Central memory CD4-positive, alpha-beta T cell (primary cell): ENCODE measurements at regions not wholly inside any gene's neighbourhood (a gene's known extent, or its start where the extent isn't known, plus 50 kb on each side); places are given as distances from the start of the nearest gene placed in this dataset.
A peak's percentile ranks its signal among the peaks of the same experiment; 100 is the strongest.

Experiments
- DNase-seq: peaks from one replicate; pipeline ENCODE4 v3.0.0; 2022

GRCh38 chr13:73960474-73960873 lies 173.7 kb downstream of the KLF12 start:
- no peak for DNase-seq

DNA sequence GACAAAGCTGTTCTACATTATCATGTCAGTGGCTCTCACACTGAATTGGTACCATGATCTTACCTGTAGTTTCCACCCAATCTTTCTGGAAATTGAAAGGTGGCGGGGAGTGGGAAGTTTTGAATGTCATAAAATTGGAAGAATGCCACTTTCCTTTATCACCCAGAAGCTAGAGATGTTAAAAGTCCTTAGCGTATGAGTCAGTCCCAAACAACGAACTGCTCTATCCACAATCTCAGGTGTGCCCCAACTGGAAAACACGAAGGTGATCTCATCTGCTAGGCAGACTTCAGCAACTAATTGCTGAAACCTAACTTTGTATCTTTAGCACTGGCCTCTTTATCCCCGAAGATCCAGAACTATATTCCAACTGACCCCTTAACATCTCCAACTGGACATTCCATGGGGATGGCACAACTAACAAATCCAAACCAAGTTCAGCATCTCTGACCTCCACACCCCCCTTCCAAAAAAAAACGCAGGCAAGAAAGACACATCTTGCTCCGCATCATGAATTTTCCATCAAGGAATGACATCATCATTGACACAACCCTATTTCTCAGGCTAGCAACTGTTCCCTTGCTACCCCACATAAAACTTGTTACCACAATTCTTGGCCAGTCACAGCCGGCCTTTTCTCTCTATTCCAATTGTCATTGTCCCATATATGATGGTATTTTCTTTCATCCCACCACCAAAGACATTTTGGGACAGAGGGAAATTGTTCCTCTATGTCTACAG lies 175.4 kb downstream of the KLF12 start:
- DNase-seq = no peak

- DNase-seq = no peak
These were observed 176.3 kb downstream of the KLF12 start for GRCh38 chr13:73957889-73958288.

DNA sequence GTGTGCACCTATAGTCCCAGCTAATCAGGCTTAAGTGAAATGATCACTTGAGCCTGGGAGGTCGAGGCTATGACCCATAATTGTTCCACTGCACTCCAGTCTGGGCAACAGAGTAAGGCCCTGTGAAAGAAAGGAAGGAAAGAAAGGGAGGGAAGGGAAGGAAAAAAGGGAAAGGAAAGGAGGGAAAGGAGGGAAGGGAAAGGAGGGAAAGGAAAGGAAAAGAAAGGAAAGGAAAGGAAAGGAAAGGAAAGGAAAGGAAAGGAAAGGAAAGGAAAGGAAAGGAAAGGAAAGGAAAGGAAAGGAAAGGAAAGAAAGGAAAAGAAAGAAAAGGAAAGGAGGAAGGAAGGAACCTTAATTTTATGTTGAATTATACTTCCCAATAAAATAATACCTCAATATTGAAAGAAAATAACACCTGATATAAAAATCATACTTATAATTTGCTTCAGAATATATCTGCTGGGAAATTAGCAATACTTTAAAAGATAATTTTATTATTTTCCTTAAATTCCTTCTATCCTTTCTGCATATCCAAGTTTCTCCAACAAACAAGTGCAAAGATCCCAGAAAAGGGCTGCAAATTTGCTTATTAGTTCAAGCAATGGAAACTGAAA lies 177.3 kb downstream of the KLF12 start:
- no peak for DNase-seq

- no peak for DNase-seq
These were observed 178.2 kb downstream of the KLF12 start for GRCh38 chr13:73955977-73956500.

DNA sequence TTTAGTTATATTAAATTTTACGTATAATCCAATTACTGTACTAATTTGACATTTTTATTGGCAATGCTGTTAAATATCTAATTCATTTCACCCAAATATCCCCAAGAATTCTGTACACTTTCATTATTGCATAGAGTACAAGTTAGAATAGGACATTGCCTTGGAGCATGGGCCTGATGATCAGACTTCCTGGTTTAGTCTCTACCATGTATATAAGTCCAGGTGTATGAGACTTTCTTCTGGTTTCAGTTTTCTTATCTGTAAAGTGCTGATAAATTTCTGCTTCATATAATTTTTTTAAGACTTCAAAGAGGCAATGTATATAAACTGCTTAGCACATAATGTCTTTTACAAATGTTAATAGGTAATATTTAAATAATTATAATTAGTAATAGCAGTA lies 179.4 kb downstream of the KLF12 start:
- no peak for DNase-seq

GRCh38 chr13:73952648-73953047 lies 181.6 kb downstream of the KLF12 start:
- no peak for DNase-seq

- no peak for DNase-seq
These were observed 185.2 kb downstream of the KLF12 start for GRCh38 chr13:73948848-73949529.

- DNase-seq = no peak
These were observed 188.3 kb downstream of the KLF12 start for GRCh38 chr13:73945871-73946270.

DNA sequence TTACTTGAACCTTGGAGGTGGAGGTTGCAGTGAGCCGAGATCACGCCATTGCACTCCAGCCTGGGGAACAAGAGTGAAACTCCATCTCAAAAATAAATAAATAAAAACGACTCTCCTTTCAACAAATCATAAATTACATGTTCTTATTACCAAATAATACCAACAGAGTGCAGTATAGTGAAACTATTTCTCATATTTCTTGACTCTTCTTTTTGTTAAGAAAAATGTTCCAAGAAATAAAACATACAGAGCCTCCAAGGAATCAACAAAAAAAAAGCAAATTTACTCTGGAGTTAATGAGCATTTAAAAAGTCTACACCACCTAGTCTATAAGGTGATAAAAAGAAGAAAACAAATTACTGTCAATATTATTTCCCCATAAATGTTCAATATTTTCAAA lies 188.8 kb downstream of the KLF12 start:
- DNase-seq = no peak

DNA sequence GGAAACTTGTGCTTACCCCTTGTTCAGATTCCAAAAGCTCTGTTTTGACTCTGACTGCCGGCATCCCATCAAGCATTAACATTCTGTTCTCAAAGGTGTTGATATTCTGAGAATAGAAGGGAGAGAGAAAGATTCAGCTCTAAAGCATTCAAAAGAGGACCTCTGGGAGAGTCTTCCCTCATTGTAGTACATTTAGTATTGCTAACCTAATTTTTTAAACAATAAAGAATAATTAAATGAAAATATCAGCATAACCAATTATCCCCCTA lies 190.3 kb downstream of the KLF12 start:
- no peak for DNase-seq

GRCh38 chr13:73943137-73943964 lies 190.9 kb downstream of the KLF12 start:
- peak; percentile 55 for DNase-seq

DNA sequence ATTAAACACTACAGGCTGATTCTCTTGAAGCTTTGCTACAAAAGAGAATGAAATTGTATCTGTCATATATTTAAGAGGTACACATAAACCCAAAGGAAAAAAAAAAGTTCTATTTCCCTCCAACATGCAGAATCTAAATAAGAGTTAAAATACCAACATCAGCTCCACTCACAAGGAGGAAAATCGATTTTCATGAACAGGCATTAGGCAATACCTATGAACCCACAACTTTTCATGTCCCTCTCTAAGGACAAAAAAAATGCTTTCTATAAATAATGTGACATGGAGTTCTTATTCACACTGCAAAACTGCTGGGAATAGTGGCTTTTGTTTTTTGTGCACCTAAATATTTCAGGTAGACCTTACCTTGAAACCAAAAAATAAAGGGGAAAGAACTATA lies 192.5 kb downstream of the KLF12 start:
- no peak for DNase-seq

DNA sequence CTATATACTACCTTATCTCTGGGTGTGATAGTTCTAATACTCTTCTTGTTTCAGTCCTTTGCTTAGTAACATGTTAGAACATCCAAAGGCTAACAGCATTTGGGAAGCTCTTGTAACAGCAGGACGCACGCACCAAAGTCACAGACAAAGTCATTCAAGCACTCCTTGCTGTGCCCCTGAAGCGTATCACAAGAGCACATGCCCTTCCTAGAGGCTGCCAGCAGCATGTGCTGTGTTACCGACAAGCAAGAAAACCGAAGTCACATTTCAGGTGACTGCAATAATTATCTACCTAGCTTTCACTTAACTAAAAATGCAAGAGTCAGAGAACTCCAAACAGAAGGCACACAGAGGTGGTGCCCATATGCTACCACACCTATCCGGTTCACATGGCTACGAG lies 194.1 kb downstream of the KLF12 start:
- no peak for DNase-seq

GRCh38 chr13:73939603-73940002 lies 194.6 kb downstream of the KLF12 start:
- no peak for DNase-seq

GRCh38 chr13:73939071-73939380 lies 195.2 kb downstream of the KLF12 start:
- DNase-seq = no peak

- DNase-seq = no peak
These were observed 195.7 kb downstream of the KLF12 start for GRCh38 chr13:73938372-73939070.

GRCh38 chr13:73937441-73937840 lies 196.8 kb downstream of the KLF12 start:
- no peak for DNase-seq

DNA sequence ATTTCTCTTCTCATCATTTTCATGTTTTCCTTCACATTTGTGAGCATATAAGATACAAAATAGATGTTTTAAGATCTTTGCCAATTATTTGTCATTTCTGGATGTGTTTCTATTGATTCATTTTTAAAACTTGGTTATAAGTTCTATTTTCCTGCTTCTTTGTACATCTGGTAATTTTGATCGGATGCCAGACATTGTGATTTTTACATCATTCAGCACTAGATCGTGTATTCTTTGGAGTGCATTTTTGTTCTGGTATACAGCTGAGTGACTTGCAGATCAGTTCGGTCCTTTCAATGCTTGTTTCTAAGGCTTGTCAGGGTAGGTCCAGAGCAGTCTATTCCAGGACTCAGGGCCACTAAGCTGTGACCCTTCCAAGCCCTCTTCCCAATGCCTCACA lies 198.2 kb downstream of the KLF12 start:
- no peak for DNase-seq

GRCh38 chr13:73934771-73935170 lies 199.4 kb downstream of the KLF12 start:
- DNase-seq = no peak

GRCh38 chr13:73934215-73934641 lies 200.0 kb downstream of the KLF12 start:
- no peak for DNase-seq

- DNase-seq = no peak
These were observed 200.4 kb downstream of the KLF12 start for GRCh38 chr13:73933795-73934194.

DNA sequence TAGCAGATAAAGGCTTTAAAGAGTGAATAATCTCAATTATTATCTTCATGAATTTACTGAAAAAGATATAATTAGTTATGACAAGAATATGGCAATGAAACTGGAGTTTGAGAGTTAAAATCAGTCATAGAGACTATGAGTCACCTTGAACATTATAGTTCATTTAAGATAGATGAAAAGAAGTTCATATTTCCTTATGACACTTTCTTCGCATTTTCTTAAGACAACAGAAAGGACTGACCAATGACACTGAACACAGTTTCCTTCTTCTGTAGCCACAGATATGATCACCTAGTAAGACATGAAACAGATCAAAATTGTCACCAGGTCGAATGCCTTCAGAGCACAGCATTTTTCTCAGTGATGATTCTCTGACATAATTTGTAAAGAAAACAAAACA lies 202.1 kb downstream of the KLF12 start:
- no peak for DNase-seq
